GM21717 (cell line): ENCODE measurements at regions not wholly inside any gene's neighbourhood (a gene's known extent, or its start where the extent isn't known, plus 50 kb on each side); places are given as distances from the start of the nearest gene placed in this dataset.

Source experiments
- ATAC-seq: cut with Tn5 transposase; IDR thresholded peaks from one replicate; pipeline ENCODE4 v1.9.1; 2021; ENCODE audit warnings: mild to moderate bottlenecking, moderate library complexity; ENCODE audit not compliant: unreplicated experiment

DNA sequence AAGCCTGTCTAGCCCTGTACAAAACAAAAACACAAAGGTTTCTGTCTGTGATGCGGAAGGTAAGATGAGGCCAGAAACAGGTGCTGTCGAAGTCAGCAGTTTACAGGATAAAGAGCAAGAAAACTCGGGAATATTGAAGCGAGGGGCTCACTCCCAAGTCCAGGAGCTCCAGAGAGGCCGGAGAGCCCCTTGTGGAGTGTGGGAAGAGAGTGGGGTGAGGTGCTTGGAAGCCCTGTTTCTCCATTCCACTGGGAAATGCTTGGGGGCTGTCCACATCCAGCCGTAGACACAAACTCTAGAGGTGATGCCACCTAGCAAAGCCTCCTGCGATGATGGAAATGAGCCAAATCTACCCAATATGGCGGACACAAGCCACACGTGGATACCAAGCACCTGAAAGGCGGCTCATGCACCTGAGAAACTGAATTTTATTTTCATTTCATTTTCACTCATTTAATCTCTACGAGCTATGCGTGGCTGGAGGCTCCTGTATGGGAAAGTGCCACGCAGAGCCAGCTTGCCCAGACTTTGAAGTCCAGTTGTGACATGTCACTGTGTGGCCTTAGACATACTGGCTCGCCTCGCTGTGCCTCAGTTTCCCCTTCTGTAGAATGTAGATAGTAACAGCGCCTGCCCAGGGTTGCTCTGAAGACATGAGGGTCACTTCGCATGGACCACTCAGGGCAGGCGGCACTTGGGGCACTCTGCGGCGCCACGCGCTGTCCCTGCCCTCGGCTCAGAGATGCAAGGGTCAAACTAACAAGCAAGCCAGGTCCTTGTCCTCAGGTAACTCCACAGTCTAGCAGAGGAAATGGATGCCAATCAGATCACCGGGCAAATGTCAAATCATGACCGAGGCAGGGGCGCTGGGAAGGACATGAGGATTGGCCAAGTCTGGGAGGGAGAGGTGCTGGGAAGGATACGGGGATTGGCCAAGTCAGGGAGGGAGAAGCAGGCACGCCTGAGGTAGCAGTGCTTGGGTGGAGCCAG lies 684.7 kb downstream of the TBC1D22A start:
- ATAC-seq, result no peak

- no peak for ATAC-seq
Measured at GRCh38 chr22:47446331-47446730, 683.9 kb downstream of the TBC1D22A start.

- ATAC-seq, result no peak
Measured at GRCh38 chr22:47445716-47446290, 683.4 kb downstream of the TBC1D22A start.

DNA sequence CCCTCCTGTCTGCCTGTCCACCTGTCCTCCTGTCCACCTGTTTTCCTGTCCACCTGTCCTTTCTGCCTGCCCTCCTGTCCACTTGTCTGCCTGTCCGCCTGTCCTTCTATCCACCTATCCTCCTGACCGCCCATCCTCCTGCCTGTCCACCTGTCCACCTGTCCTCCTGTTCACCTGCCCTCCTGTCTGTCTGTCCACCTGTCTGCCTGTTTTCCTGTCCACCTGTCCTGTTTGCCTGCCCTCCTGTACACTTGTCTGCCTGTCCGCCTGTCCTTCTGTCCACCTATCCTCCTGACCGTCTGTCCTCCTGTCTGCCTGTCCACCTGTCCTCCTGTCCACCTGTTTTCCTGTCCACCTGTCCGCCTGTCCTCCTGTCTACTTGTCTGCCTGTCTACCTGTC lies 682.8 kb downstream of the TBC1D22A start:
- ATAC-seq, result no peak

DNA sequence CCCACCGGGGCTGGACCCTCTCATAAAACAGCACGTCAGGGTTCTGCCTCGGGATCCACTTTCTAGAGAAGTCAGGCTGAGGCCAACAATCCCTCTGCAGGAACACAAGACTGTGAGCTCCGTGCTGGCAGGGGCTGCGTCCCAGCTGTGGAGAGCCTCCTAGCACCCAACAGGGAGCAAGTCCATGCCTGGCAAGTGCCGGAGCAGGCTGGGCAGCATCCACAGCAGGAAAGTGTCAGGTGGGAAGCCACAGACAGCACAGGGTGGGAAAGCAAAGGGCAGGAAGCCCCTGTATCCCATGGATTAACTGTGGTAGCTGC lies 682.3 kb downstream of the TBC1D22A start:
- no peak for ATAC-seq

DNA sequence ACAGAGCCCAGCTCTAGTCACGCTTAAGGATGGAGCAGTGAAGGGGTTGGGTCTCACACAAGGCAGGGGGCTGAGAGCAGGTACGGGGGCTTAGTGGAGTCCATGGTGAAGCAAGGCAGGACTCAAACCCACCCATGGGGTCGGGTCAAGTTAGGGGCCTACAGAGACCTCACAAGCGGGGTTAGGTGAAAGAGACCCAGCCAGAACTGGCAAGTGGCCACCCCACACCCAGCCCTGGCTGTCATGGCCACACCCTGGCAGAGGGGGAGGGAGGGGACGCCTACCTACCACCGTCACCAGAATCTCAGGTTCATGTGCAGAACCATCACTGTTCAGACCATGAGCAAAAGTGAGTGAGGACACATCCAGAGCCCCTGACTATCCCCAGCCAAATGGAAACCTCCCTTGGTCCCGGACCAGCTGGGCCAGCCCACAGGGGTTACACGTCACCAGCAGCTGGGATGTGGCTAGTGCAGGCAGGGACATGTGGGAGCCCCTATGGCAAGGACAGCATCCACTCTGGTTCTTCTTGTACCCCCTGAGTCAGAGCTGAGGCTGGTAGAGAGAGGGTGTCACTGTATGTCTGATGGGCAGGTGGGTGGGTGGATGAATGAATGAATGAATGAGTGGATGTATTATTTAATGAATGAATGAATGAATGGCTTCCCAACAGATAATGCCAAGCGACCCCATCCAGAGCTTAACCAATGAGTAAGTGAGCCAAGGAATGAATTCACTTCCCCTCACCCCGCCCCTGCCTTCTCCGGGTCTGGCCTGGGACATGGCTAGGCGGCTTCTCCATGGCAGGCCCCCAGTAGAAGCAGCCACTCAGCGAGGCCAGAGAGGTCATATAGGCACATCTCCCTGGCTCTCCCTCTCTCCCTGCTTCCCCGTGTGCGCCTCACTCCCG lies 681.6 kb downstream of the TBC1D22A start:
- ATAC-seq, result no peak

DNA sequence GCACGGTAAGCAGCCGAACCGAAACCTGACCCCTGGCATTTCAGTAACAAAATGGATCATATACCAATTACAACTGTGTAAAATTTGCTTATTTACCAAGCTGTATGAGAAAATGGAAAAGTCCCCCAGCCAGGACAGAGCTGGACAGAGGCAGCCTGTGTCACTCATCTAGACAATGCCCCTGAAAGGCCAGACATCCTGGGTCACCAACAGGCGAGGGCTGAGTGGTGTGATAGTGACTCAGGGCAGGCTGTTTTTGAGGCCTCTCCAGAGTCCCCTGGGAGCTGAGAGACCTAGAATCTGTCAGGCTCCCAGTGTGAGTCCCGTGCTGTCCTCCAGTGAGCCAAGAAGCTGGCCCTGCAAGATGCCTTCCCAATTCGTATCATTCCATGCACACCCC lies 680.4 kb downstream of the TBC1D22A start:
- ATAC-seq, result no peak

DNA sequence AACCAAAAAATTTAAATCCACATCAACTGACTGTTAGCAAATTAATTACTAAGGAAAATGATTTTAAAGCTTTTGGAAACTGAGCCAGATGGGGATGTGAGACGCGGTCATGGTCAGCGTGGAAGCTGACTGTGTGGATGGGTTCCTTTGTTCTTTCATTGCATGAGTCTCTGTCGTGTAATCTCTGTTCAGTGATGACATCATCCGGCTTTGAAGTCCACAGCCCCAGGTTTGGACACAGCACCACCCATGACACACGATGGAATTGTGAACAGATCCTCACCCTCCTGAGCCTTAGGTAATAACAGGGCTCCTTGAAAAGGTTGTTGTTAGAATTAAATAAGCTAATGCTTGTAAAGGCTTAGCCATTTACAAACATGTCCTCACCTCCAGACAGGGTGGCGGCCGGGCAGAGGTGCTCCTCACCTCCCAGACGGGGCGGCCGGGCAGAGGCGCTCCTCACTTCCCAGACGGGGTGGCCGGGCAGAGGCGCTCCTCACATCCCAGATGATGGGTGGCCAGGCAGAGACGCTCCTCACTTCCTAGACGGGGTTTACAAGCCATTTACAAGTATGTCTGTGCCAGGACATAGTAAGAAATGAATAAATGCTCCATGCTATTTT lies 677.3 kb downstream of the TBC1D22A start:
- no peak for ATAC-seq

- no peak for ATAC-seq
Measured at GRCh38 chr22:47437636-47438035, 675.2 kb downstream of the TBC1D22A start.

DNA sequence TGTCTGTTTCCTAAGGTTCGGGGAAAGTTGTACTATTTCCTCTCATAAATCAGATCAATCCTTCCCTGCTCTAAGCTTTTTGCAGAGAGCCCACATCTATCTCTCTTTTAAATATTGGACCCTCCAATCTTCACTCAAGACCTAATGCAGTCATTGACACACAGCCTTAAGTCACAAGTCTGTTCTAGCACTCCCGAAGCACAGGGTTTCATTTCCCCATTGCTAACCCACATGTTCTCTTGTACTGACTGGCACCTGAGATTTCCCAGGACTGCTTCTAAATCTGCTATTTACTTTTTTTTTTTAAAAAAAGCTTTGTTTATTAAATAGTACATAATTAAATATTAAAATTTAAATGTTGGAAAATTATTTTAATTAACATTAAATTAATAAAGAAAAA lies 674.7 kb downstream of the TBC1D22A start:
- ATAC-seq, result no peak

DNA sequence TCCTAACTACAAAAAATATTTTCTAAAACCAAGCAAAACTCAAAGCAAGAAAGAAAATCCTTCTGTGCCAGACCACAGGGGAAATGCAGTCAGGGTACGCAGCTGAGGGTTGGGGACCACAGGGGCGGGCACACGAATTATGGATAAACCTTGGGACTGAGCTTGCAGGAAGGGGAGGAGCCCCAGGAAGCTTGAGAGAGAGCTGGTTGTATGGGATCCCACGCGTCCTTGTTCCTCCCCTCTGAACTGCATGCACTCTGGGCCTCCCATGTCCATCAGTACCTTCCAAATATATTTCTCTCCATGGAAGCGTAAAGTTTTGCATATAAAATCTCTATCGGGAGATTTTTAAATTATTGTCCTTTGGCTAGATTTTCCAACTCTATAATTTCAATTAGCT lies 673.4 kb downstream of the TBC1D22A start:
- ATAC-seq, result no peak

GRCh38 chr22:47435204-47435487 lies 672.7 kb downstream of the TBC1D22A start:
- no peak for ATAC-seq

GRCh38 chr22:47434336-47435203 lies 672.1 kb downstream of the TBC1D22A start:
- no peak for ATAC-seq

DNA sequence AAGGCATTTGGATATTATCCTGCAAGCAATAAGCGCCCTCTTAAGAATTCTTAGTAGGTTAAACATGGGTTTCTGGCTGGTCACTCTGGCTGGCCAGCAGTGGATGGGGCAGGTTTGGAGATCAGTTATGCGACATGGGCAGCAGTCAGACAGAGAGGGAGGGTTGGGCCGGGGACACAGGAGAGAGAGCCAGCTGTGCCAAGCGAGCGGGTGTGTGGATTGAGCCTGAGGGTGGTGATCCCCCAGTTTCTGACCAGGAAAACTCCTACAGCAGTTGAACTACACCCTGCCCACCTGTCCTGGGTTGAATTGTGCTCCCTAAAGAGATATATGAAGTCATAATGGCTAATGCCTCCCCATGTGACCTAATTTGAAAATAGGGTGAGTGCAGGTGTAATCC lies 671.2 kb downstream of the TBC1D22A start:
- ATAC-seq, result no peak

- ATAC-seq, result no peak
Measured at GRCh38 chr22:47432683-47433082, 670.2 kb downstream of the TBC1D22A start.

GRCh38 chr22:47423861-47424820 lies 661.7 kb downstream of the TBC1D22A start:
- ATAC-seq, result no peak

DNA sequence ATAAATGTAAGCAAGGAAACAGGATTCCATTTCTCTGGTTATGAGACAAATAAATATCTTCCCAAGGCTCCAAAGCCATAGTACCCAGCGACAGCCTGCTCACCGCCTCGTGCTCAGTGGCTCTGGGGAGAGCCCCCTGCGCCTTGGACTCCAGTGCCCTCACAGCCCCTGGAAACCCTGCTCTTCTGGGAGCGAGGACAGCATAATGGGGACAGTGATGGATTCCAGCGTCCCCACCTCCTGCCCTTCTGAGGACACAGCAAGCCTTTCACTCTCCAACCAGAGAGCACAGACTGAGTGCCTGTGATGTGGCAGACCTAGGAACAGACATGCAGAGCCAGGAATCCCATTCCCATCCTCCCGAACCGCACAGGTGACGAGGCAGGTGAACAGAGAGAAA lies 660.8 kb downstream of the TBC1D22A start:
- no peak for ATAC-seq

DNA sequence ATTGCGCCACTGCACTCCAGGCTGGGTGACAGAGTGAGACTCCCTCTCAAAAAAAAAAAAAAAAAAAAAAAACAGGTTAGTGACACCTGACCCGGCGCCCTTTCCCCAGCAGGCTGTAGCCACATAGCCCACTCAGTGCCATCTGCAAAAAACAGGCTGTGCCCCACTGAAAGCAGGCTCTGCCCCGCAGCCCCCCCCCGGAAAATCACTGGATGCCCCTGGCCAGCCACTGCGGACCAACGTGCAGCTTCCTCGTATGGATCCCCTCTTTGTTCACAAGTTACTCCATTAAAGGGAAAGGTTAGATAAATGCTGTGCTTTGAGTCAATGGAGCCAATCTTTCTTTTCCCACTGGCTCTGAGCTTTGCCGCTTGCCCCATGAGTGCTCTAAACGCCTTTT lies 660.3 kb downstream of the TBC1D22A start:
- ATAC-seq, result no peak

DNA sequence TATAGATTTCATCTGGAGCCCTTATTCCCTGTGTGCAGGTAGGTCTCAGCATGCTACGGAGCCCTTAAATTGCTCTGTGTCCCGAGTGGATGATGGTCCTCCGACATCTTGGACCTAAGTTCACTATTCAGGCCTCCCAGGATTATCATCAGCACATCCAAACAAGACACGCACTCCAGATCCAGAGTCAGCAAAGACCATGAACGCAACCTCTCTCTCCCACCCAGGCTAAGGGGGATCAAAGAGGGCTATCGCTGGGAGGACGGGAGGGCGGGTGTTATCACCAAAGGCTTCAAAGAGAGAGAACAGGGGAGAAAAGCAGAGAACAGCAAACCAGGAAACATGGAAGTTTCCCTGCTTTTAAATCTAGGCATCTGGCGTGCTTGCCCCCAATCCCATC lies 659.4 kb downstream of the TBC1D22A start:
- ATAC-seq, result no peak
